GM18502 (cell line): ENCODE measurements at regions not wholly inside any gene's neighbourhood (a gene's known extent, or its start where the extent isn't known, plus 50 kb on each side); places are given as distances from the start of the nearest gene placed in this dataset.

ENCODE experiments used
- ATAC-seq: cut with Tn5 transposase; IDR thresholded peaks from one replicate; pipeline ENCODE4 v1.9.1; 2021; ENCODE audit warnings: mild to moderate bottlenecking; ENCODE audit not compliant: unreplicated experiment, poor library complexity

GRCh38 chr17:13920413-13920812 lies 148.9 kb upstream of the COX10 start:
- no peak for ATAC-seq

- no peak for ATAC-seq
Observed at GRCh38 chr17:13921841-13922776, 147.2 kb upstream of the COX10 start.

GRCh38 chr17:13922885-13923284 lies 146.4 kb upstream of the COX10 start:
- ATAC-seq: no peak

- no peak for ATAC-seq
Observed at GRCh38 chr17:13925579-13925978, 143.7 kb upstream of the COX10 start.

GRCh38 chr17:13931111-13931526 lies 138.2 kb upstream of the COX10 start:
- no peak for ATAC-seq

DNA sequence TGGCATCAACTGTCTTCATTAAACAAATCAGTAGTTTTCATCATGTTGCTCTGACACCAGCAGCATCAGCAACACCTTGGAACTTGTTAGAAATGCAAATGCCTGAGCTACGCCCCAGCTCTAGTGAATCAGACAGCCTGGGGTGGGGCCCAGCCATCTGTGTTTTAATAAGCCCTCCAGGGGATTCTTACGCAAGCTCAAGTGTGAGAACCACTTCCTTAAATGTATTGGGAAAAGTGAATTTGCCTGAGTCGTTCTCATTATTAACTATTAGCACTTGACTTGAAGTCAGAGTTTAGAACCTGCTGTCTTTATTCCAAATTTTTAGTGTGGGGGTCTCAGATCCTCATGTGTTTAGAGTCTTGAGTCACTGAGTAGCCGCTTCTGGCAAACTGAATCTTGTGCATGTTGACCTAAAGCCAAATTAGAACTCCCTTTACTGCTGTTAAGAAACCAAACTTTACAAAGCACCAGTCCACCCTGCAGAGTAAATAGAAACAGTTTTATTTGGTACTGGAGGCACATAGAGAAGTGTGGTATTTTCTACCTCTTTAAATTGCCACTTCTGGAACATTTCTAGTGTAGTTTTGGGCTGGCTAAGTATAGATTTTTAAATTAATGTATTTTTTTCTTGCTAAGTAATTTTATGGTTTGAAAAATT lies 137.4 kb upstream of the COX10 start:
- ATAC-seq: no peak

DNA sequence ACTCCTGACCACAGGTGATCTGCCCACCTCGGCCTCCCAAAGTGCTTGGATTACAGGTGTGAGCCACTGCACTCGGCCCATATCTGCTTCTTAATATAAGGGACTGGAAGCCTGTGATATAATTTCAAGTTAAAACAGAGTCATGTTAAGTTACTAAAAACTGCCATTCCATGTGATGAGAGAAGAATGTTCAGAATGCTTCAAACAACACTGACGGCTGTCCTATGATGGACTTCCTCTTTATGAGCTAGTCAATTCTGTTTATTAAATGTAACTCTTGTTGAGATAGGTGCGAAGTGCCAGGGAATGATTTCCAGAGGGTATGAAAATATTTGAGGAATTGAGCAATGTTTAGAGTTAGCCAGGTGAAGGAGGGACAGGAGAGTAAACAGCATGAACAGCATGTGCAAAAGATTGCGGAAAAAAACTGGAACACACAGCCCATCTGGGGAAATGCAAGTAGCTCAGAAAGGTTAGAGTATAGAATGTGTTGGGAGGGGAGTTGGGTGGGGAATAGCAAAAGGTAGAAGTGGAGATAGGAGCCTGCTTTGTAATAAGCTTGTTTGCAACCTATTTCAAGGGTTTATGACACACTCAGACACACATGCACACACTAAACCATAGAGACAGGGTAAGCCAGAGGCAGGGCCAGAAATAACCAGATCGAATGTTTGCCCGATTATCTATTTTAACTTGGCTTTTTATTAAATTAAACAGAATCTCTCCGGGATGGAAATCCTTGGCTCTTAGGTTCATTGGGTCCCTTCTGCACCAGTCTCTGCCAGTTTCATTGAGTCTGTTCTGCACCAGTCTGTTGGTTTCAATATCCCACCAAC lies 135.6 kb upstream of the COX10 start:
- no peak for ATAC-seq

DNA sequence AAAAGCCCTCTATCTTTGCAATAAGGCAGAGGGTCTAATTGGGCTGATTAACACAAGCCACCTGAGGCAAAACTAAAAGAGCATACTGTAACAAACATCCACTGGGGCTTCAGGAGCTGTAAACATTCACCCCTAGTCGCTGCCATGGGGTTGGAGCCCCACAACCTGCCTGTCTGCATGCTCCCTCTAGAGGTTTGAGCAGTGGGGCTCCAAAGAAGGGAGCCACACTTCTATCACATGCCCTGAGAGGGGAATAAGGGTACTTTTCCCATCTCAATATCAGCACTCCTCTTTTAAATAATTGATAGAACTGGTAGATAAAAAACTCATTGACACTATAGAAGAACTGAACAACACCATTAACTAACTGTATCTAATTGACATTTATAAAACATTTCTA lies 130.1 kb upstream of the COX10 start:
- ATAC-seq: no peak

DNA sequence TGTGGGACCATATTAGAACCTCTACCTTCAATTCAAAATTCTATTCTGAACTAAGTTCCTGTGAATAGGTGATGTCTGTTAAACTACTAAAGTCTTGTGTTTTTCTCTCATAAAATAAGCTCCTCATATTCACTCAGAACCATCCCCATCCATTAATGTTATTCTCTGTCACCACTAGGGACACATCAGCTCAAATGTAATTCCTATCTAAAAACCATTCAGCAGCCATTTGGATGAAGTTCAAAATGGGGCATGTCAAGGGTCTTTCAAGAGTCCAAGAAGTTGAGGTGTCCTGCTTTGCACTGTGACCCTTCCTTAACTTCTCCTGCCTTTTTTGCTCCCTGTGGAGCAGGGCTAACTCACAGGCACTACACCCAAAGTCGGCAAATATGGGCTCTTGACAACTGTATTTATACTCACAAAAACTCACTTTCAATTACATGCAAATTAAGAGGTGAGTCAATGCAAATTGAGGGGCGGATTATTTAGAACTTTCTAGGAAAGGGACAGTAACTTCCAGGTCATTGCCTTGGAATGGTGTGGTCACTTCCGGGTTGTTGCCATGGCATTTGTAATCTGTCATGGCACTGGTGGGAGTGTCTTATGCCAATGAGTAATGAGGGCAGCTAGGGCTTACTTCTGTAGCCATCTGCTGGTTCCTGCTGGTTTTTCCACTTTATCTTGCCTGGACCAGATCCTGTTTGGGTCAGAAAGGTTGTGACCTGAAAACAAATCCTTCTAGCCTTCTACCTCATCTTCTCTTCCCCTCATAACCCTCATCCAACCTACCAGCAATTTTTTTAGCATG lies 128.2 kb upstream of the COX10 start:
- no peak for ATAC-seq

GRCh38 chr17:13941781-13942180 lies 127.5 kb upstream of the COX10 start:
- no peak for ATAC-seq

GRCh38 chr17:13943909-13944308 lies 125.4 kb upstream of the COX10 start:
- no peak for ATAC-seq

GRCh38 chr17:13947499-13947898 lies 121.8 kb upstream of the COX10 start:
- no peak for ATAC-seq

- no peak for ATAC-seq
Observed at GRCh38 chr17:13952009-13952750, 117.1 kb upstream of the COX10 start.

GRCh38 chr17:13953841-13954240 lies 115.5 kb upstream of the COX10 start:
- ATAC-seq: no peak

- no peak for ATAC-seq
Observed at GRCh38 chr17:13957636-13958035, 111.7 kb upstream of the COX10 start.

DNA sequence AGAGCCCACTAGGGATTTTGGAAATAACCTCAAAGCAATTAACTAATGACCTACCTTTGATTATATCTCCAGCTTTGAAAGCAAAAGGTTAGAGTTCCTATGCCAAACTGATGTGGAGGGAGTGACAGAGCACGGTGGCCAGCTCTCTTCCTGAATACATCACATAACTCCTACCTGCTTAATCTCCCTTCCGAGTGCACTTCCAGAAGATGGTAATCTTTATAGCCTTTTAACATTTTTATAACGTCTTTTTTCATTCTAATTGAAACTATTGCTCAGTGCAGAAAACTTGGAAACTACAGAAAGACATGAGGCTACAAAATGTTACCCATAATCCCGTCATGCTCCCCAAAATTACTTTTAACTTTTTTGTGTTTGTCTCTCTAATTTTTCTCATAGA lies 110.5 kb upstream of the COX10 start:
- ATAC-seq: no peak

DNA sequence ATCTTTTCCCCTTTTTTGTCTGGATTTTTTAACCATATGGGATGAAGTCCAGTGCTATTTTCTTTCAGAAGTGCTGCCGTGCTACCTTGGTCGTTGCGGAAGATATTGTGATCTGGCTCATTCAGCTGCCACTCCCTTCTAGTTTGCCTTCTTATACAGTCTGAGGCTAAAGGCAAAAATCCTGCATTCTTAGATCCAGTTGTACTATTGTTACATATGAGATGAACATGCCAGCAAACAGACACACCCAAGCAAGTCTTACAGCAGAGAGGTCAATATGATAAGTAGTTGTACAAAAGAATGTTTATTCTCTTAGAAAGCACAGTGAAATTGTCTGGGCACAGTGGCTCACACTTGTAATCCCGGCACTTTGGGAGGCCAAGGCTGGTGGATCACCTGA lies 108.0 kb upstream of the COX10 start:
- no peak for ATAC-seq

DNA sequence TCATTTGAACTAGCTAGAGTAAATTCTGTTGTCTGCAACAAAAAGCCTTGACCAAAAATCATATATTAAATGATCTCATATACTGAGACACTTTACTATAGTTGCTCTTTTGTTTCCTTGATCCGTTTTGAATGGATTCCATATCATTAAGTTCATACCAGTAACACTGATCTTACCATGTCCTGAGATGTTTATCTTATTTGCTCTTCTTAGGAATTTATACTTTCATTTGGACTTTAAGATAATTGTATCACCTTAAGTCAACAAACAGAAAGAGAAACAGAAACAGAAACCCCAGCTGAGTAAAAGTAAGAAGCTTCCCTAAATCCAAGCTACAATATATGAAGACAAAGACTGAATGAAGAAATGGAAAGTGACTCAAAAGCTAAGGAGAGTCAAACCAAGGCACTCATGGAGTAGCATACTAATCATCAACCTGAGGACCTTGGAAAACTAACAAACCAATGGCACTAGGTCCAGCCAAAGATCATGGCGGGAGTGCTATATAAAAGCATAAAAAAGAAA lies 106.5 kb upstream of the COX10 start:
- no peak for ATAC-seq

- no peak for ATAC-seq
Observed at GRCh38 chr17:13967416-13967815, 101.9 kb upstream of the COX10 start.
